PC-9 (cell line): ENCODE measurements at regions not wholly inside any gene's neighbourhood (a gene's known extent, or its start where the extent isn't known, plus 50 kb on each side); places are given as distances from the start of the nearest gene placed in this dataset.

ENCODE experiments used
- EZH2 ChIP-seq: fragments of 200-600 bp; sonication (generic); IDR thresholded peaks from 2 replicates; pipeline ENCODE4 v1.8.0; 2017; ENCODE audit warnings: antibody characterized with exemption, low read depth
- TF ChIP-seq, protein P1 (sequence below): fragments of 200-600 bp; sonication (generic); conservative IDR thresholded peaks from 2 replicates; pipeline ENCODE4 v1.6.1; 2017; ENCODE audit warnings: mixed run types, antibody characterized with exemption, mild to moderate bottlenecking, moderate library complexity

DNA sequence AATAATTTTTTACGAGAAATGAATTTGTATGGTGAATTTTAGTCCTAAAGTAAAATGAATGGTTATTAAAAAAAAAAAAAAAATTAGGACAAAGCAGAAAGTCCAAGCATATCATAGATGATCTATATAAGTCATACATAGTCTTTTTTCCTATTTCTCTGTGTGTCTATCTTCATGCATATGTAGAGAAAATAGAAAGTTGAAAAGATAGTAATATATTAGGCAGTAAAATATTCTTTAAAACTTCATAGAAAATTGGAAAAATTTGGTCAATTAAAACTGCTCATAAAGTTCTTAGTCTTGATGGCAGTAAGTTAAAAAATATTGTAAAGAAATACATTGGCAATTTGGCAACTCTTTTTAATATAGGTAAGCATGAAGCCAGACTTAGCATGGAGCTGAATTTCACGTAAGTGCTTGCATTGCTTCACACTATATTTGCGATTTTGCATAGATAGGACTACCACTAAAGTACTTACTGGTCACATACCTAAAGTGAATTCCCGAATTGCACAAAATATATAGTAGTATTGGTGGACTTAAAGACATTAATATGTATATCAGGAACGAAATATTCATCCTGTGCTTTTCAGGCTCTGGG is 303.8 kb downstream of the IPO8 start:
- TF ChIP-seq, protein P1, sequence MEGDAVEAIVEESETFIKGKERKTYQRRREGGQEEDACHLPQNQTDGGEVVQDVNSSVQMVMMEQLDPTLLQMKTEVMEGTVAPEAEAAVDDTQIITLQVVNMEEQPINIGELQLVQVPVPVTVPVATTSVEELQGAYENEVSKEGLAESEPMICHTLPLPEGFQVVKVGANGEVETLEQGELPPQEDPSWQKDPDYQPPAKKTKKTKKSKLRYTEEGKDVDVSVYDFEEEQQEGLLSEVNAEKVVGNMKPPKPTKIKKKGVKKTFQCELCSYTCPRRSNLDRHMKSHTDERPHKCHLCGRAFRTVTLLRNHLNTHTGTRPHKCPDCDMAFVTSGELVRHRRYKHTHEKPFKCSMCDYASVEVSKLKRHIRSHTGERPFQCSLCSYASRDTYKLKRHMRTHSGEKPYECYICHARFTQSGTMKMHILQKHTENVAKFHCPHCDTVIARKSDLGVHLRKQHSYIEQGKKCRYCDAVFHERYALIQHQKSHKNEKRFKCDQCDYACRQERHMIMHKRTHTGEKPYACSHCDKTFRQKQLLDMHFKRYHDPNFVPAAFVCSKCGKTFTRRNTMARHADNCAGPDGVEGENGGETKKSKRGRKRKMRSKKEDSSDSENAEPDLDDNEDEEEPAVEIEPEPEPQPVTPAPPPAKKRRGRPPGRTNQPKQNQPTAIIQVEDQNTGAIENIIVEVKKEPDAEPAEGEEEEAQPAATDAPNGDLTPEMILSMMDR, result no peak
- TF ChIP-seq EZH2, result no peak
